DND-41 (cell line): ENCODE measurements at regions not wholly inside any gene's neighbourhood (a gene's known extent, or its start where the extent isn't known, plus 50 kb on each side); places are given as distances from the start of the nearest gene placed in this dataset.

ENCODE experiments used
- ATAC-seq: fragments of 200-7000 bp; cut with Tn5 transposase; 3 replicates; pipeline ENCODE4 v1.9.1; 2021; ENCODE audit warnings: low read depth; ENCODE audit not compliant: insufficient read depth
- DNase-seq: peaks from one replicate; pipeline ENCODE4 v3.0.0-alpha.2; 2020
- H2AFZ ChIP-seq: 2 replicates; pipeline ENCODE4 v1.6.0; 2012; ENCODE audit warnings: low read depth, low read length
- H3K27ac ChIP-seq: 2 replicates; pipeline ENCODE4 v1.5.1; 2012; ENCODE audit warnings: low read length, inconsistent platforms
- H3K27me3 ChIP-seq: fragments of 200-600 bp; sonication (generic); 2 replicates; pipeline ENCODE4 v1.6.0; 2012; ENCODE audit warnings: low read length, mild to moderate bottlenecking, inconsistent platforms; ENCODE audit not compliant: insufficient read depth, poor library complexity
- H3K36me3 ChIP-seq: 2 replicates; pipeline ENCODE4 v1.5.1; 2012; ENCODE audit warnings: low read length, inconsistent platforms; ENCODE audit not compliant: insufficient read depth
- H3K4me1 ChIP-seq: 2 replicates; pipeline ENCODE4 v1.5.1; 2012; ENCODE audit warnings: mild to moderate bottlenecking, low read length; ENCODE audit not compliant: insufficient read depth
- H3K4me2 ChIP-seq: 2 replicates; pipeline ENCODE4 v1.6.0; 2012; ENCODE audit warnings: mild to moderate bottlenecking, moderate library complexity, low read length, inconsistent platforms; ENCODE audit not compliant: insufficient read depth
- H3K4me3 ChIP-seq, 2 experiments: fragments of 200-600 bp in 1 of 2; shearing (Covaris generic) in 1 of 2; 2 replicates each; pipeline ENCODE4 v1.5.1; 2012 to 2016; ENCODE audit warnings: inconsistent platforms in 2 of 2, low read length in 2 of 2, mild to moderate bottlenecking in 2 of 2, low read depth in 1 of 2, moderate library complexity in 1 of 2
- H3K79me2 ChIP-seq: 2 replicates; pipeline ENCODE4 v1.6.0; 2012; ENCODE audit warnings: low read length, inconsistent platforms; ENCODE audit not compliant: insufficient read depth
- H3K9ac ChIP-seq: 2 replicates; pipeline ENCODE4 v1.6.0; 2012; ENCODE audit warnings: low read depth, mild to moderate bottlenecking, inconsistent platforms, low read length, moderate library complexity
- H3K9me3 ChIP-seq: 2 replicates; pipeline ENCODE4 v1.5.1; 2012; ENCODE audit warnings: low read length, moderate library complexity, mild to moderate bottlenecking, inconsistent platforms; ENCODE audit not compliant: insufficient read depth, severe bottlenecking
- H4K20me1 ChIP-seq: 2 replicates; pipeline ENCODE4 v1.6.0; 2012; ENCODE audit warnings: low read length; ENCODE audit not compliant: insufficient read depth
- EZH2 ChIP-seq: IDR thresholded peaks from 3 replicates; pipeline ENCODE4 v1.6.1; 2012; ENCODE audit warnings: borderline replicate concordance, low read depth, mild to moderate bottlenecking, moderate library complexity, low read length, inconsistent platforms; ENCODE audit not compliant: severe bottlenecking
- TF ChIP-seq, protein P1 (sequence below): IDR thresholded peaks from 2 replicates; pipeline ENCODE4 v1.5.1; 2012; ENCODE audit warnings: borderline replicate concordance, low read length, moderate library complexity, mild to moderate bottlenecking; ENCODE audit not compliant: poor library complexity, severe bottlenecking; ENCODE audit errors: extremely low read depth

DNA sequence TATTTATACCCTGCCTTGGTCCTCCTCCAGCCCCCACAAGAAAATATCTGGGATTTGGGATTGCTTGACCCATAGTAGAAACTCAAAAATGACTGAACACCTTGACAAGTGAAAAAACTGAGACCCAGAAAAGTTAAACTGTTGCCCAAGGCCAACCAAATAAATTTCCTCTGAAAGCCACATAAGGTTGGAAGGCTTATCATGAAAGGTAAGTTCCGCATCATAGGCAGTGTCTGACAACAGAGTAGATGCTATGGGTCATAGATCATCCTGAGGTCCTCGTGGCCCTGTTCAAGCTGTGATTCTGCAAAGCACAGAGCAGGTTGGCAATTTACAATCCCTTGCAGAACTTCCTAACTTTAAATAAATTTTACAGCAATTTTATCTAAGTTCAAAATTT, 140.8 kb upstream of the TSC22D2 start:
- H3K4me2 ChIP-seq = no peak overlapping the region
- H3K27ac ChIP-seq = no peak overlapping the region
- H3K9me3 ChIP-seq = no peaks in the 10 kb centered on the region
- no peaks in the 10 kb centered on the region for H3K36me3 ChIP-seq
- no peaks in the 10 kb centered on the region for H3K4me1 ChIP-seq
- H2AFZ ChIP-seq = no peak overlapping the region
- no peak for TF ChIP-seq EZH2
- TF ChIP-seq, protein P1, sequence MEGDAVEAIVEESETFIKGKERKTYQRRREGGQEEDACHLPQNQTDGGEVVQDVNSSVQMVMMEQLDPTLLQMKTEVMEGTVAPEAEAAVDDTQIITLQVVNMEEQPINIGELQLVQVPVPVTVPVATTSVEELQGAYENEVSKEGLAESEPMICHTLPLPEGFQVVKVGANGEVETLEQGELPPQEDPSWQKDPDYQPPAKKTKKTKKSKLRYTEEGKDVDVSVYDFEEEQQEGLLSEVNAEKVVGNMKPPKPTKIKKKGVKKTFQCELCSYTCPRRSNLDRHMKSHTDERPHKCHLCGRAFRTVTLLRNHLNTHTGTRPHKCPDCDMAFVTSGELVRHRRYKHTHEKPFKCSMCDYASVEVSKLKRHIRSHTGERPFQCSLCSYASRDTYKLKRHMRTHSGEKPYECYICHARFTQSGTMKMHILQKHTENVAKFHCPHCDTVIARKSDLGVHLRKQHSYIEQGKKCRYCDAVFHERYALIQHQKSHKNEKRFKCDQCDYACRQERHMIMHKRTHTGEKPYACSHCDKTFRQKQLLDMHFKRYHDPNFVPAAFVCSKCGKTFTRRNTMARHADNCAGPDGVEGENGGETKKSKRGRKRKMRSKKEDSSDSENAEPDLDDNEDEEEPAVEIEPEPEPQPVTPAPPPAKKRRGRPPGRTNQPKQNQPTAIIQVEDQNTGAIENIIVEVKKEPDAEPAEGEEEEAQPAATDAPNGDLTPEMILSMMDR = no peak
- H4K20me1 ChIP-seq = no peaks in the 10 kb centered on the region
- H3K27me3 ChIP-seq = peaks cover 7% of the 10 kb centered on the region
- DNase-seq (no peak), ATAC-seq (no peak)
- no peak overlapping the region for H3K4me3 ChIP-seq
- no peaks in the 10 kb centered on the region for H3K79me2 ChIP-seq
- no peak overlapping the region for H3K9ac ChIP-seq

DNA sequence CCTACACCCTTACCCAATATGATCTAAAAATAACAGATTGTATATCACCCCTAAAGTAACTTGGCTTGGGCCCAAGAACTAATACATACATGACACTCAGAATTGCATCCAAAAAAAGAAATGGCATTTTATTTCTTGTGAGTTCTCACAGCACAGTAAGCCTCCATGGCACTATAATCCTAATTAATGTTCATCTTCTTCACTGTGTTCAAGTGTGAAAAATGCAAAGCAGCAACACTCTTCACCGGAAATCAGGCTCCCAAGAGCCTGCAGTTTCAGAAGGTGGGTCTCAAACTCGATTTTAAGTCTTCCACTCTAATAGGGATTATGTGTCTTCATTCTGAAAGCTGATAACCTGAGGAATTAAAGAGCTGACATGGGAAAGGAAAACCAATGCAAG, 142.8 kb upstream of the TSC22D2 start:
- DNase-seq = no peak
- no peak overlapping the region for H3K4me3 ChIP-seq

DNA sequence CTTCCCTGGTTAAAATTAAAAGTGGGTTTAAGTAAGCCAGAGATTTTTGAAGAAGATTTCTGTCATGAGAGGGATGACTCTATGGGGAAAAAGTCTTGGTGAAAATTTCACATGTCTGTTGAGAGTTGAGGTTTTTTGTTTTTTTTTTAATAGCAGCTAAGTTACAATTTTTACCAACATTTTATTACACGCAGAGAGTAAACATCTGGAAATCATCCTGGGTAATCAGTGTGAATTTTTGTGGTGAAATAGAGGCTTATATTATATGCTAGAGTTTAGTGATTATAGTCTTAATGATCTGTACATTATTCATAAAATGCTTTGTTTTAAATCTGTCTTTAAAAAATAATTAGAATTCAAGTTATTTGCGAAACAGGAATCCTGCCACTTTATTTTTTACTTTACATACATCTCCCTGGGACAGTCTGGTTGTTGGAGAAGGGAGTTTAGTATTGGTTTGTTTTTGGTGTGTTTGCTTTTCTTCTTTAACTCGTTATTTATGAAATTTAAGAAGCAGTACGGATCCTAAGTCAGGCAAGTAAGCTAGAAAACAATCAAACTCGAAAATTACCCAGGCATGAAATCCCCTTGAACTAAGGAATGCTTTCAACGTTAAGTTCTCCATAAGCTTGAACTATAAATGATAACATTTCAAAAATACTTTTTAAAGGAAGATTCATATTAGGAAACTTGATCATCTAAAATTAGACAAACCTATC, 143.4 kb upstream of the TSC22D2 start:
- no peak overlapping the region for H3K4me2 ChIP-seq
- DNase-seq = no peak
- peaks cover 8% of the 10 kb centered on the region for H3K27me3 ChIP-seq
- no peaks in the 10 kb centered on the region for H3K9me3 ChIP-seq
- H3K9ac ChIP-seq = no peak overlapping the region
- no peaks in the 10 kb centered on the region for H3K36me3 ChIP-seq
- H3K4me3 ChIP-seq = no peak overlapping the region
- no peaks in the 10 kb centered on the region for H3K4me1 ChIP-seq
- no peaks in the 10 kb centered on the region for H3K79me2 ChIP-seq
- ATAC-seq = no peak
- TF ChIP-seq, protein P1 = no peak
- no peak for TF ChIP-seq EZH2
- H4K20me1 ChIP-seq = no peaks in the 10 kb centered on the region
- H3K27ac ChIP-seq = no peak overlapping the region
- H2AFZ ChIP-seq = no peak overlapping the region

More for the DNA sequence above, 142.8 kb upstream of the TSC22D2 start:
- Histone ChIP-seq H3K4me1 (no peaks in the 10 kb centered on the region), H3K27me3 (peaks cover 6% of the 10 kb centered on the region), H3K9me3 (no peaks in the 10 kb centered on the region), H3K9ac (no peak overlapping the region), H2AFZ (no peak overlapping the region), H3K27ac (no peak overlapping the region), H4K20me1 (no peaks in the 10 kb centered on the region), H3K4me2 (no peak overlapping the region), H3K79me2 (no peaks in the 10 kb centered on the region), H3K36me3 (no peaks in the 10 kb centered on the region)
- ATAC-seq = no peak
- TF ChIP-seq, protein P1 = no peak
- TF ChIP-seq EZH2 = no peak
